Activated CD4-positive, alpha-beta T cell treated with anti-CD3 and anti-CD28 coated beads, Interleukin-10, Interleukin-2, amounts not matched to agents 100 ng/mL and 50 ng/mL, durations not matched to agents 16 hours and 8 hours (primary cell): ENCODE measurements at regions not wholly inside any gene's neighbourhood (a gene's known extent, or its start where the extent isn't known, plus 50 kb on each side); places are given as distances from the start of the nearest gene placed in this dataset.
A peak's percentile ranks its signal among the peaks of the same experiment; 100 is the strongest.
"Not testable (repeated sequence)": the region's sequence is repeated elsewhere in the genome, so short reads cannot be mapped to it uniquely, and the experiment has no call there.

Experiments used
- DNase-seq: peaks from one replicate; pipeline ENCODE4 v3.0.0-alpha.2; 2020

- DNase-seq = not testable (repeated sequence)
Observed at GRCh38 chr3:130151555-130151954, 69.9 kb downstream of the ALG1L2 start.

GRCh38 chr3:130153247-130153646 is 71.6 kb downstream of the ALG1L2 start:
- not testable (repeated sequence) for DNase-seq

GRCh38 chr3:130155464-130155863 is 73.8 kb downstream of the ALG1L2 start:
- not testable (repeated sequence) for DNase-seq

DNA sequence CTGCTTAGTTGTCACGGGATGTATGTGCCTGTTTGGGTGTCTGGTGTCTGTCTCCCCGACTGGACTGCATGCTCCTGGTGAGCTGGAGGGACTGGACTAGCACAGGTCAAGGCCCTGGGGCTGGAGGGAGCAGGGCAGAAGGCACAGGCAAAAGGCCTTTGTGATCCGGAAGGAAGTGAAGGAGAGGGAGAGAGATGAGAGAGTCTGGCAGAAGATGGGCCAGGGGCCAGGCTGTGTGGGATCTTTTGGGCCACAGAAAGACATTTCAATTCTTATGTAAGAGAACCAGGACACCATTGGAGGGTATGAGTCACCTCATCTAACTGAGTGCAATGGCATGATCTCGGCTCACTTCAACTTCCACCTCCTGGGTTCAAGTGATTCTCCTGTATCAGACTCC is 85.2 kb downstream of the ALG1L2 start:
- DNase-seq = not testable (repeated sequence)

DNA sequence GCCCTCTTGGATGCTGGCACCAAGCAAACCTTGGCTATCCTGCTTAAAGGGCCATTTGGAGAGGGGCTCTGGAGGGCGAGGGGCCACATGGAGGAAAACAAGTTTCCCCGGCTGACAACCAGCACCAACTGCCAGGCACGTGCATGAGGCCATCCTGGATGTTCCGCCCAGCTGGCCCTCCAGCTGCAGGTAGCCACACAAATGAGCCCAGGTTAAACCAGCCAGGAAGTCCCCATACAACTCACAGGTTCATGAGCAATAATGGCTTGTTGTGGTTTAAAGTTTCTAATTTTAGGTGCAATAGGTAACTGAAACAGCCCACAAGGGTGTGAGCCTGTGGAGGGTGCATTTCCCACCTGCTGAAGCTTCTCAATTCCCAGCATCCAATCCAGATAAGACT is 93.6 kb downstream of the ALG1L2 start:
- DNase-seq = not testable (repeated sequence)

GRCh38 chr3:130176476-130177256 is 95.0 kb downstream of the ALG1L2 start:
- not testable (repeated sequence) for DNase-seq

- peak; percentile 68 for DNase-seq
Observed at GRCh38 chr3:130178835-130179234, 97.2 kb downstream of the ALG1L2 start.

DNA sequence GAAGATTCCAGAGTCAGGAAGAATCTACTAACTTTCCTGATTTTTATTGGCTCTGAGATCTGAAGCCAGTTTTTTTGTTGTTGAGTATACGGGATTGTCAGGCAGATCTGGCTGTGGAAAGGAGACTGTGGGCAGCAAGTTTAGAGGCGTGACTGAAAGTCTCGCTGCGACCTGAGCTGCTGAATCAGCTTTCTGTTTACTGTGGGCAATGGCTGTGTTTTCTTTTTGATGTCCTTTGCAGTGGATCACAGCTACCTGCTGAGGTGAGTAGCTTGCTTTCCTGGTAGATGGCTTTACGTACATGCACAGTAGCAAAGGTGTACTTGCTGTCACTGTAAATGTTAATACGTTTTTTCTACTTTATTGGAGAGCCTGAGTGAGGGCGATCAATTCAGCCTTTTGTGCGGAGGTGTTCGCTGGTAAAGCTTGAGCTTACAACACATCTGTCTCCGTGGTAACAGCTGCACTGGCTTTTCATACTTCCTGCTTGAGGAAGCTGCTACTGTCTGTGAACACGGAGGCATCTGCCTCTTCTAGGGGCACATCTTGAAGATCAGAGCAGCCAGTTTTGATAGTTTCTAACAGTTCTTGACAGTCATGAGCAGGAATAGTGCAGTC is 97.8 kb downstream of the ALG1L2 start:
- DNase-seq = peak; percentile 65

- DNase-seq = not testable (repeated sequence)
Observed at GRCh38 chr3:130182475-130182874, 100.8 kb downstream of the ALG1L2 start.

GRCh38 chr3:130183689-130184088 is 102.1 kb downstream of the ALG1L2 start:
- not testable (repeated sequence) for DNase-seq

DNA sequence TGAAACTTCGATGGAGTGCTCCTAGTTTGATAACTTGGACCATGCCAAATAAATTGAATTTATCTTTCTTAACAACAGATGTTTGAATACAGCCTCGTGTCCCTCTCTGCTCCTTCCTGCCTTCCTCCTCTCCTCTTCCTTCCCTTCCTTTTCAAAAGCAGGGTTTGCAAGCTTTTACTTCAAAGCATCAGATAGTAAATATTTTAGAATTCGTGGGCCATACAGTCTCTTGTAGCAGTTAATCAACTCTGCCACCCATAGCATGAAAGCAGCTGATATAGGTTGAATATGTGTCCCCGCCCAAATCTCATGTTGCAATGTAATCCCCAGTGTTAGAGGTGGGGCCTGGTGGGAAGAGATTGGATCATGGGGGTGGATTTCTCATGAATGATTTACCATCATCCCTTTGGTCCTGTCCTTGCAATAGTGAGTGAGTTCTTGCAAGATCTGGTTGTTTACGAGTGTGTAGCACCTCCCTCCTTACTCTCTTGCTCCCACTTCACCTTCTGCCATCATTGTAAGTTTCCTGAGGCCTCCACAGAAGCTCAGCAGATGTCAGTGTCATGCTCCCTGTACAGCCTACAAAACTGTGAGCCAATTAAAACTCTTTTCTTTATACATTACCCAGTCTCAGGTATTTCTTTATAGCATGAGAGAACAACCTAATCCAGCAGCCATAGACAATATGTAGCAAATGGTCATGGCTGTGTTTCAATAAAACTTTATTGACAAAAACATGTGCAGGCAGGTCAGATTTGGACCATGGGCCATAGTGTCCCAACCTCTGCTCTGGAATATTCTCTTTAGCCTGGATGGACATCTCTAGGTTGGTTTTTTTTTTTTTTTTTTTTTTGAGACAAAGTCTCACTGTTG is 102.8 kb downstream of the ALG1L2 start:
- DNase-seq = not testable (repeated sequence)

- not testable (repeated sequence) for DNase-seq
Observed at GRCh38 chr3:130201272-130201671, 119.6 kb downstream of the ALG1L2 start.

GRCh38 chr3:130203633-130204032 is 122.0 kb downstream of the ALG1L2 start:
- not testable (repeated sequence) for DNase-seq

DNA sequence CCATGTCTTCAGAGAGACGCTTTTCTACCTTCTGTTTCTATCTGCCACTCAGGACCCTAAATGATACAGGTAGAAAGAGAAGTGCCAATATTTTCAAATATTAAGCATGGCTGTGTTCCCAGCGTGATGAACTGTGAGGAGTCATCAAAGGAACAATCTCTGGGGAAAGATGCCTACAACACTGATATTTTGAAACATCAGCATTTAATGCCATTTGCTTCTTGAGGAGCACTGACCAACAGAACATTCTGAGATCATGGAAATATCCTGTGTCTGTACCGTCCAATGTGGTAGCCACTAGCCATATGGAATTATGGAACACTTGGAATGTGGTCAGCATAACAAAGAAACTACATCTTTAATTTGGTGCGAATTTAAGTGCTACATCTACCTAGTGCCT is 117.9 kb upstream of the COL6A5 start:
- no peak for DNase-seq

- DNase-seq = peak; percentile 9
Observed at GRCh38 chr3:130242850-130243569, 102.5 kb upstream of the COL6A5 start.

DNA sequence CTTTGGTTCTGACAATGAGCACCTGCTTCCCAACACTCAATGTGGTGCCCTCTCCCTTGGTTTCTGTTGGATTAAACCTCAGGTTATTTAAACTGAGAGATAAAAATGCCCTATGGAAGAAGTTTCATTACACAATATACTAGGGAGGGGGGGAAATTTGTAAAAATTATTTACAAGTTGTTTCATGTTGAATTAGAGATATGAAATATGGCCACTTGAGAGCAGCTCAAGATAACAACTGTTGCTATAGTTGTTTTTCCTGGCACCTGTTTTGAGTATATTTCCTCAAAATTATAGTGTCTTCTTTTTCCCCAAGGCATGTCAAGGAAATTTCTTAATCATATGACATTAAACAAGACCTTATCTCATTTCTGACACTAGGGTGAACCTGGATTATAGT is 101.7 kb upstream of the COL6A5 start:
- DNase-seq = no peak

- no peak for DNase-seq
Observed at GRCh38 chr3:130250982-130251381, 94.5 kb upstream of the COL6A5 start.

DNA sequence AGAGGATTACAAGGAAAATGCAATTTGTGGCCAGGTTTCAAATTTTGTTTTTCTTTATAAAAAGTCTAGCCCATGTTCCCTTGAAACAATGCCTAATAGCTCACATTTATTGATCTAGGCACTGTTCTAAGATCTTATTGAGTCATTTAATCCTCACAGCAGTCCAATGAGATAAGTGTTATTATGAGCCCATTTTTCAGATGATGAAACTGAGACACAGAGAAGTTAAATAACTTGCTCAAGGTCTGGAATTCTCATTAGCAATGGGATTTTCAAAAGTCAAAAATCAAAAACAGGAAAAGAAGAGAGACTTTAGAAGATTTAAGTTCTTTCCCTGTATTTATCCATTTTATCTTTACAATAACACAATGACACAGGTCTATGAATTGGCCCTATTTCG is 90.0 kb upstream of the COL6A5 start:
- no peak for DNase-seq

- no peak for DNase-seq
Observed at GRCh38 chr3:130256821-130257340, 88.6 kb upstream of the COL6A5 start.

- DNase-seq = no peak
Observed at GRCh38 chr3:130258532-130258952, 86.9 kb upstream of the COL6A5 start.

DNA sequence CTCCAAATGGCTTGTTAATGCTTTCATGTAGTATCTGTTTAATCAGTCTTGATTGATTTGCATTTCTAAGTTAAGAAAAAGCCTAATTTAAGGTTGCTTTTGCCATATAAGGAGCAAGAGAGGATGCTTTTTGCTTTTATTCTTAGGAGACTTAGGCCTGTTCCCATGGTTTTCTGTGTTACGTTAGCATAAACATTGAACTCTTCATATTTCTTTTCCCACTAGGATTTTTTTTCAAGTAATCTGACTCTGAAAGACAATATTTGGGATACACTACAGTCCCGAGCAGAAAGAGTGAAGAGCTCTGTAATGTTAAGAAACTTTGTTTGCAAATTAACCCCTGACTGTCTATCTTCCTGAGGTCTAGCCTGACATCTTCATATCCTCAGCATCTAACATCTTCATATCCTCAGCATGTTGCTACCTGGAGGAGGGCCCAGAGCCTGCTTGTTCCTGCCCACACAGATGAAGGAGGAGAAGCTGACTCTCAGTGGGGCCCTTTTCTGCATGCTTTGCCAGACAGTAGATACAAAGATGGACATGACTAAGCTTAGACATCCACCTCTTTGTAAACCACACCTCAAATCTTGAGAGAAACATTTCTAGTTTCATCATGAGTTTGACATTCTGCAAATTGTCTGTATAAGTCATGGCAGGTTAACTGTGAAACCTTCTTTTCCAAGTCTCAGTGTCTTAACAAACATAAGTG is 86.2 kb upstream of the COL6A5 start:
- peak; percentile 4 for DNase-seq

- DNase-seq = no peak
Observed at GRCh38 chr3:130260918-130261317, 84.6 kb upstream of the COL6A5 start.
